GM13976 (cell line): ENCODE measurements at regions not wholly inside any gene's neighbourhood (a gene's known extent, or its start where the extent isn't known, plus 50 kb on each side); places are given as distances from the start of the nearest gene placed in this dataset.

Source experiments
- DNase-seq: peaks from one replicate; pipeline ENCODE4 v3.0.0; 2012; ENCODE audit warnings: low spot score
- in situ Hi-C: fragments of 300-500 bp; cut with MboI; formaldehyde crosslinking; loops from one replicate; pipeline ENCODE4 v1.12.0; 2022; ENCODE audit warnings: low sequenced_read_pairs, mixed read lengths, inconsistent platforms; ENCODE audit not compliant: unreplicated experiment
- TF ChIP-seq, protein P1 (sequence below): IDR thresholded peaks from 2 replicates; pipeline ENCODE4 v1.5.1; 2012; ENCODE audit warnings: borderline replicate concordance, mild to moderate bottlenecking; ENCODE audit not compliant: insufficient read depth; ENCODE audit errors: extremely low read depth, missing control alignments, control extremely low read depth

DNA sequence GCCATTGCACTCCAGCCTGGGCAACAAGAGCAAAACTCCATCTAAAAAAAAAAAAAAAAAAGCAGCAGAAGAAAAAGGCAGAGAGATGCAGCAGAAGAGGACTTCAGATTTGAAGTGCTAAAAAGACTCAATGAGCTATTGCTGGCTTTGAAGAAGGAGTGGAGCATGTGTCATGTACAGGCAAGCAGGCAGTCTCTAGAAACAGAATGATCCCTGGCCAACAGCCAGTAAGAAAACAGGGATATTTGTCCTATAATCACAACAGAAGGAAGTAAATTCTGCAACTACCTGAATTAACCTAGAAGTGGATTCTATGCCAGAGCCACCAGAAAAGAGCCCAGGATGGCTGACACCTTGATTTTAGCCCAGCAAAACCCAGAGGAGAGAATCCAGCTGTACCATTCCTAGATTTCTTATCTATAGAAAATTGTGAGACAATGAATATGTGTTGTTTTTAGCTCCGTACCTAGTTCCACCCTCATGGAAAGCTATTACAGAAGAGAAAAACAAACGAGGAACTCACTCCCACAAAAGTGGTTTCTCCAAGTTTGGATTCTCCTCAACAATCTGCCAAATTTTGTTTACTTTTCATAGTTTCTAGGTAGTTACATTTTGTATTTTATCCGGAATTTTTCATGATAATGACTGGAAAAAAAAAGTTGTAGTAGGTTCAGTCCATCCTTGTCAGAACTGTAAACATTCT is 198.2 kb upstream of the GNAI1 start:
- DNase-seq, result no peak
- in situ Hi-C loops, result no loop called here
- TF ChIP-seq, protein P1, sequence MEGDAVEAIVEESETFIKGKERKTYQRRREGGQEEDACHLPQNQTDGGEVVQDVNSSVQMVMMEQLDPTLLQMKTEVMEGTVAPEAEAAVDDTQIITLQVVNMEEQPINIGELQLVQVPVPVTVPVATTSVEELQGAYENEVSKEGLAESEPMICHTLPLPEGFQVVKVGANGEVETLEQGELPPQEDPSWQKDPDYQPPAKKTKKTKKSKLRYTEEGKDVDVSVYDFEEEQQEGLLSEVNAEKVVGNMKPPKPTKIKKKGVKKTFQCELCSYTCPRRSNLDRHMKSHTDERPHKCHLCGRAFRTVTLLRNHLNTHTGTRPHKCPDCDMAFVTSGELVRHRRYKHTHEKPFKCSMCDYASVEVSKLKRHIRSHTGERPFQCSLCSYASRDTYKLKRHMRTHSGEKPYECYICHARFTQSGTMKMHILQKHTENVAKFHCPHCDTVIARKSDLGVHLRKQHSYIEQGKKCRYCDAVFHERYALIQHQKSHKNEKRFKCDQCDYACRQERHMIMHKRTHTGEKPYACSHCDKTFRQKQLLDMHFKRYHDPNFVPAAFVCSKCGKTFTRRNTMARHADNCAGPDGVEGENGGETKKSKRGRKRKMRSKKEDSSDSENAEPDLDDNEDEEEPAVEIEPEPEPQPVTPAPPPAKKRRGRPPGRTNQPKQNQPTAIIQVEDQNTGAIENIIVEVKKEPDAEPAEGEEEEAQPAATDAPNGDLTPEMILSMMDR, result no peak

DNA sequence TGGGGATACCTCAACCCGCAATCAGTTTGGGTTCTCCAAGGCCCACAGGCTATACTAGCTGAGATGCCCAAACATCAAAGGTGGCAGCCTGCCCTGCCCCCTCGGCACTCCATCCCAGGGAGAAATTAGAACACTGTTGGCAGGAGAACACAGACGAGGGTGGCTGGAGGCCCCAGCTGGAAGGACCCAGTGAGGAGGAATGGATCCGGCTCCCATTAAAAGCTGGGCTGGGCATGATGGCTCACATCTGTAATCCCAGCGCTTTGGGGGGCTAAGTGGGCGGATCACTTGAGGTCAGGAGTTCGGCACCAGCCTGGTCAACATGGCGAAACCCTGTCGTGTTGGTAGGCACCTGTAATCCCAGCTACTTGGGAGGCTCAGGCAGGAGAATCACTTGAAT is 199.9 kb upstream of the GNAI1 start:
- no peak for DNase-seq
- TF ChIP-seq, protein P1, result no peak
- in situ Hi-C loops, result no loop called here

DNA sequence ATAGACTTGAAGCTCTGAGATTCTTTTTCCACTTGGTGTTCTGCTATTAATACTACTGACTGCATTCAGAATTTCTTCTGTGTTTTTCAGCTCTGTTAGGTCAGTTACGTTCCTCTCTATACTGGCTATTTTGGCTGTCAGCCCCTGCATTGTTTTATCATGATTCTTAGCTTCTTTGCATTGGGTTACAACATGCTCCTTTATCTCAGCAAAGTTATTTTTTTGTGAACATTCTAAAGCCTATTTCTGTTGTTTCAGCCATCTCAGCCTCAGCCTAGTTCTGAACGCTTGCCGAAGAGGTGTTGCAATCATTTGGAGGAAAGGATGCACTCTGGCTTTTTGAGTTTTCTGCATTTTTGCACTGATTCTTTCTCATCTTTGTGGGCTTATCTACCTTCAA is 201.5 kb upstream of the GNAI1 start:
- no peak for DNase-seq
- TF ChIP-seq, protein P1, result no peak

DNA sequence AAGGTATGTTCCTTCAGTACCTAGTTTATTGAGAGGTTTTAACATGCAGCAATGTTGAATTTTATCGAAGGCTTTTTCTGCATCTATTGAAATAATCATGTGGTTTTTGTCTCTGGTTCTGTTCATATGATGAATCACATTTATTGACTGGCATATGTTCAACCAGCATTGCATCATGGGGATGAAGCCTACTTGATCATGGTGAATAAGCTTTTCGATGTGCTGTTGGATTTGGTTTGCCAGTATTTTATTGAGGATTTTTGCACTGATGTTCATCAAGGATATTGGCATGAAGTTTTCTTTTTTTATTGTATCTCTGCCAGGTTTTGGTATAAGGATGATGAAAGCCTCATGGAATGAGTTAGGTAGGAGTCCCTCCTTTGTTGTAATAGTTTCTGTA is 204.0 kb upstream of the GNAI1 start:
- no peak for DNase-seq
- TF ChIP-seq, protein P1, result no peak
- in situ Hi-C loops, result no loop called here

More for the DNA sequence above, 201.5 kb upstream of the GNAI1 start:
- in situ Hi-C loops, result no loop called here

DNA sequence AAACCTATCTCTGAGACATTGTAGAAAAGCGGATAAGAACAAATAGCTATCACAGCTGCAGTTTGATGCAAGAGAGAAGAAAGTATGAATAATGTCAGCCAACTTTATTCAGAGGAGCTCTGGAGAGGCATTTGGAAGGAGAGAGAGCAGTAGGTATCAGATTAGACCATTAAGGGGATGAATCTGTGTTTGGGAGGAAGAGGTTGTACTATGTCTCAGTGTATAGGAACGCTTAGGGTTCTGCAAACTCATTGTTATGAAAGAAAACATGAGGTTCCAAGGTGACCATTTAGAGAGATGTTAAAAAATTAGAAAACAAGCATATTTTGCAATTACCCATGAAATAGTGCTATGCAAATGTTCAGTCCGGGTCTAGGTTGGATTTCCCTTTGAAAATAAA is 207.5 kb upstream of the GNAI1 start:
- in situ Hi-C loops, result no loop called here
- no peak for DNase-seq
- TF ChIP-seq, protein P1, result no peak

DNA sequence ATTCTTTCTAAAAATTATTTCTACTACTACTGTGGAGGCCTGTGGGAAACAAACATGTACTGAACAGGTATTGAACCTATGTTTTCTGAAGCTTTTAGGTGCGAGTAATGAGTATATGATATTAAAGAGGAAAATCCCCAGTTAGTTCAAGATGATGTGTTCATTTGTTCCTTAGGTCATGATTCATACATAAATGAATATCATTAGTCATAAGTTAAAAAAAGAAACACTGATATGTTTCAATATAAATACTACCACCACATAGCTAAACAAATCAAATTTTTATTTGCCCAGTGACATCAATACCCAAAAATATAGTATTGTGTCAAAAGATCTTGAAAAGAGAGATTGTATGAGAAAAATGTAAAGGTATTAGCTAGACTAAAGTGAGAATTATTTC is 210.7 kb upstream of the GNAI1 start:
- TF ChIP-seq, protein P1, result no peak
- in situ Hi-C loops, result no loop called here
- no peak for DNase-seq
